ENCODE measurements at regions not wholly inside any gene's neighbourhood (a gene's known extent, or its start where the extent isn't known, plus 50 kb on each side); places are given as distances from the start of the nearest gene placed in this dataset.

DNA sequence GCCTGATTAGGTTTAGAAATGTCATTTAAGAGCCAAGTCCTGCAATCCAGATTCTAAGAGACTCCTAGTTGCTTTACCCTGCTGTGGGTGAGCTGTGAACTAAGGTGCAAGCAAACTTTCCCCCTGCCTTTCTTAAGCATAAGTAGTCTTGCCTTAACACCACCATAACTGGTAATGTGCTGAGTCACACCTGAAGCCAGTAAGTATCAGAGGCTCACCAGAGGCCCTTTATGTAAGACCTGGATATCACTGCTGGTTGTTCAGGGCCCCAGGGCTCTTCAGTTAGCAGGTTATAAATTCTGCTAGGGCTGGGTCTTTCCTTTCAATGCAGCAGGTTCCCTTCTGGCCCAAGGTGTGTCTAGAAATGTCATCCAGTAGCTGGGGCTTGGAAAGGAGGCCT is 509.9 kb downstream of the VGLL3 start:
- Histone ChIP-seq H3K4me1 (replicated peaks; ENCODE audit: insufficient read depth) (no peaks in the 10 kb centered on the region), H3K36me3 (ENCODE audit: low read depth) (no peaks in the 10 kb centered on the region), H3K79me2 (ENCODE audit: low read depth) (no peaks in the 10 kb centered on the region), H3K27me3 (ENCODE audit: insufficient read depth, low read depth) (no peaks in the 10 kb centered on the region), H3F3A (ENCODE audit: insufficient read depth, low read depth) (no peaks in the 10 kb centered on the region), H4K20me1 (ENCODE audit: insufficient read depth) (no peaks in the 10 kb centered on the region), H3K4me2 (no peak overlapping the region), H3K27ac (no peak overlapping the region), H3K4me3 (no peak overlapping the region), H3K9me2 (ENCODE audit: insufficient read depth) (no peaks in the 10 kb centered on the region), H2AFZ (peak overlapping the region; percentile 58; the same call in 1 of the 2 replicates), H3K9me3 (ENCODE audit: insufficient read depth, low read depth) (no peaks in the 10 kb centered on the region; the same call in 1 of the 2 replicates)
- no peak for TF ChIP-seq EZH2 (IDR thresholded peaks at IDR 0.05; ENCODE audit: low read depth)
- DNase-seq, result peak in 1 of 2 experiments; percentile 1
- ChIA-PET POLR2A (ENCODE audit: unreplicated experiment) (no interaction called here), CTCF (no interaction called here)
- BruUV-seq (replicated peaks), result no TSS peak
- intact Hi-C loops (cut with micrococcal nuclease; ENCODE audit: unreplicated experiment), result no loop called here

DNA sequence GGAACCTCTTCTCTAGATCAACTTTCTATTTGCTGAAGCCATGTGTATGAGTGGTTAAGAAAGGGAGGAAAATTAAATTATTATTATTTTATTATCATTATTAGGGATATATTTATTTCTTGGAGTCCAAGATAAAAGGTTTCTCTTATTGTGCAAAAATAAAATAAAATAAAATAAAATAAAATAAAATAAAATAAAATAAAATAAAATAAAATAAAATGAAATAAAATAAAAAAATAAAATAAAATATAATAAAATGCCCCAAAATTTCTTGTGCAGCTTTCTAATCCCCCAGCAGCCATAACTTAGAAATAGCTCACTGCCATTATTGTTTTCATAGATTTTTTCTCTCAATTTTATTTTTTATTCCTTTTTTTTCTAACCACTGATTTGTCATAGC is 526.8 kb downstream of the VGLL3 start:
- ChIA-PET CTCF (no interaction called here), POLR2A (ENCODE audit: unreplicated experiment) (no interaction called here)
- DNase-seq, result no peak
- BruUV-seq (replicated peaks), result no TSS peak
- Histone ChIP-seq H3K4me2 (no peak overlapping the region), H3K27ac (no peak overlapping the region), H3K9me2 (ENCODE audit: insufficient read depth) (no peaks in the 10 kb centered on the region), H3K9me3 (ENCODE audit: insufficient read depth, low read depth) (no peaks in the 10 kb centered on the region), H3K27me3 (ENCODE audit: insufficient read depth, low read depth) (no peaks in the 10 kb centered on the region), H4K20me1 (ENCODE audit: insufficient read depth) (no peaks in the 10 kb centered on the region), H3K4me1 (replicated peaks; ENCODE audit: insufficient read depth) (no peaks in the 10 kb centered on the region), H3K4me3 (no peak overlapping the region), H3K36me3 (ENCODE audit: low read depth) (no peaks in the 10 kb centered on the region), H2AFZ (no peak overlapping the region), H3F3A (ENCODE audit: insufficient read depth, low read depth) (no peaks in the 10 kb centered on the region), H3K79me2 (ENCODE audit: low read depth) (no peaks in the 10 kb centered on the region)
- TF ChIP-seq, protein P1, sequence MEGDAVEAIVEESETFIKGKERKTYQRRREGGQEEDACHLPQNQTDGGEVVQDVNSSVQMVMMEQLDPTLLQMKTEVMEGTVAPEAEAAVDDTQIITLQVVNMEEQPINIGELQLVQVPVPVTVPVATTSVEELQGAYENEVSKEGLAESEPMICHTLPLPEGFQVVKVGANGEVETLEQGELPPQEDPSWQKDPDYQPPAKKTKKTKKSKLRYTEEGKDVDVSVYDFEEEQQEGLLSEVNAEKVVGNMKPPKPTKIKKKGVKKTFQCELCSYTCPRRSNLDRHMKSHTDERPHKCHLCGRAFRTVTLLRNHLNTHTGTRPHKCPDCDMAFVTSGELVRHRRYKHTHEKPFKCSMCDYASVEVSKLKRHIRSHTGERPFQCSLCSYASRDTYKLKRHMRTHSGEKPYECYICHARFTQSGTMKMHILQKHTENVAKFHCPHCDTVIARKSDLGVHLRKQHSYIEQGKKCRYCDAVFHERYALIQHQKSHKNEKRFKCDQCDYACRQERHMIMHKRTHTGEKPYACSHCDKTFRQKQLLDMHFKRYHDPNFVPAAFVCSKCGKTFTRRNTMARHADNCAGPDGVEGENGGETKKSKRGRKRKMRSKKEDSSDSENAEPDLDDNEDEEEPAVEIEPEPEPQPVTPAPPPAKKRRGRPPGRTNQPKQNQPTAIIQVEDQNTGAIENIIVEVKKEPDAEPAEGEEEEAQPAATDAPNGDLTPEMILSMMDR (conservative IDR thresholded peaks at IDR 0.05), result no peak
- TF ChIP-seq EZH2 (IDR thresholded peaks at IDR 0.05; ENCODE audit: low read depth), result no peak
- intact Hi-C loops (cut with micrococcal nuclease; ENCODE audit: unreplicated experiment), result no loop called here

DNA sequence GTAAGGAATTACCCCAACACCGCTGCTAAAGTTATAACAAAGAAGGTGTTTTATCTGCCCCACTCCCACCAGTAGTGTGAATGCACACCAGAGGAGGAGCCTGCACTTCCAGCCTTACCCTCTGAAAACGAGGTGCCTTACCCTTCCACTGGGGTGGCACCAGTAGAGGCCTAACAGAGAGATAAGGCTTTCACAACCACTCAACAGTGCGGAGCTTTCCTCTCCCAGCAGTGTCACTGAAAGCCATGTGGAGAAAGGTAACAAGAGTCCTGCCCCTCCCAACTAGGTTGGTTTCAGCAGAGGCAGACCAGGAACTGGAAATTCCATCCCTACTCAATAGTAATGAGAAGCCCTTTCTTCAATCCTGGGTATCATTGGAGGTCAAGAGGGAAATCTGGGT is 539.2 kb downstream of the VGLL3 start:
- no peaks in the 10 kb centered on the region for H3K36me3 ChIP-seq (ENCODE audit: low read depth)
- H3K27ac ChIP-seq, result no peak overlapping the region
- ChIA-PET POLR2A (ENCODE audit: unreplicated experiment) (no interaction called here), CTCF (no interaction called here)
- BruUV-seq (replicated peaks), result no TSS peak
- TF ChIP-seq, protein P1 (conservative IDR thresholded peaks at IDR 0.05), result no peak
- no peak for TF ChIP-seq EZH2 (IDR thresholded peaks at IDR 0.05; ENCODE audit: low read depth)
- intact Hi-C loops (cut with micrococcal nuclease; ENCODE audit: unreplicated experiment), result no loop called here
- H3K9me3 ChIP-seq (ENCODE audit: insufficient read depth, low read depth), result no peaks in the 10 kb centered on the region
- no peaks in the 10 kb centered on the region for H3K27me3 ChIP-seq (ENCODE audit: insufficient read depth, low read depth)
- H3K4me3 ChIP-seq, result no peak overlapping the region
- no peaks in the 10 kb centered on the region for H3K79me2 ChIP-seq (ENCODE audit: low read depth)
- no peak overlapping the region for H2AFZ ChIP-seq
- no peak for DNase-seq
- H3K4me1 ChIP-seq (replicated peaks; ENCODE audit: insufficient read depth), result no peaks in the 10 kb centered on the region
- H3K4me2 ChIP-seq, result no peak overlapping the region
- H3F3A ChIP-seq (ENCODE audit: insufficient read depth, low read depth), result no peaks in the 10 kb centered on the region
- H3K9me2 ChIP-seq (ENCODE audit: insufficient read depth), result no peaks in the 10 kb centered on the region
- no peaks in the 10 kb centered on the region for H4K20me1 ChIP-seq (ENCODE audit: insufficient read depth)

DNA sequence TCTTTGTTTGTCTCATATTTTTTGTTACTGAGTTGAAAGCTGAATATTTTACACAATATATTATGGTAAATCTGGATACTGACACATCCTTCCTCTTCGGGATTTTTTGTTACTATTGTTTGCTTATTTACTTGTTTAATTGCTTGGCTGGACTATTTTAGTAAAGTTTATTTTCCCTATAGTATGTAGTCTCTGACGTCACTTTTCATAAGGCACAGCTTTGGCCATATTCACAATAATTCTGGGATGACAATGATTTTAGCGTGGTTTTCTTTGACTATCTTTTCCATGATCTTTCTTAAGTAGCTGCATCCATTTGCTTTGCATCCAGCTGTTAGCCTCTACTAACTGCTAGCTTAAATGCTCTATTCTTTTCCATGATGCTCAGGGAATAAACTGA is 552.4 kb downstream of the VGLL3 start:
- no peak overlapping the region; the same call in 1 of the 2 replicates for H2AFZ ChIP-seq
- no peak overlapping the region for H3K27ac ChIP-seq
- no peaks in the 10 kb centered on the region for H3K27me3 ChIP-seq (ENCODE audit: insufficient read depth, low read depth)
- H3K79me2 ChIP-seq (ENCODE audit: low read depth), result no peaks in the 10 kb centered on the region
- no TSS peak for BruUV-seq (replicated peaks)
- no peak overlapping the region for H3K4me3 ChIP-seq
- ChIA-PET POLR2A (ENCODE audit: unreplicated experiment) (no interaction called here), CTCF (no interaction called here)
- no peaks in the 10 kb centered on the region for H3K4me1 ChIP-seq (replicated peaks; ENCODE audit: insufficient read depth)
- no peaks in the 10 kb centered on the region for H3K36me3 ChIP-seq (ENCODE audit: low read depth)
- no peak for DNase-seq
- H3K4me2 ChIP-seq, result no peak overlapping the region
- no peaks in the 10 kb centered on the region for H3F3A ChIP-seq (ENCODE audit: insufficient read depth, low read depth)
- H3K9me2 ChIP-seq (ENCODE audit: insufficient read depth), result no peaks in the 10 kb centered on the region
- intact Hi-C loops (cut with micrococcal nuclease; ENCODE audit: unreplicated experiment), result no loop called here
- H4K20me1 ChIP-seq (ENCODE audit: insufficient read depth), result no peaks in the 10 kb centered on the region
- no peak for TF ChIP-seq EZH2 (IDR thresholded peaks at IDR 0.05; ENCODE audit: low read depth)
- TF ChIP-seq, protein P1 (conservative IDR thresholded peaks at IDR 0.05), result no peak
- no peaks in the 10 kb centered on the region for H3K9me3 ChIP-seq (ENCODE audit: insufficient read depth, low read depth)
